ENCODE measurements at regions not wholly inside any gene's neighbourhood (a gene's known extent, or its start where the extent isn't known, plus 50 kb on each side); places are given as distances from the start of the nearest gene placed in this dataset.

GRCh38 chr9:108019821-108020220 lies 530.3 kb upstream of the KLF4 start:
- Histone ChIP-seq H3K36me3 (no peaks in the 10 kb centered on the region), H3K4me3 (no peak overlapping the region), H3K27me3 (no peaks in the 10 kb centered on the region), H3K4me1 (no peaks in the 10 kb centered on the region), H3K27ac (no peak overlapping the region), H3K9me3 (no peaks in the 10 kb centered on the region)
- DNase-seq (ENCODE audit: low spot score) = no peak
- no peak for TF ChIP-seq CTCF (IDR thresholded peaks at IDR 0.05)

GRCh38 chr9:108017671-108018070 lies 528.1 kb upstream of the KLF4 start:
- DNase-seq (ENCODE audit: low spot score) = no peak
- no peak for TF ChIP-seq CTCF (IDR thresholded peaks at IDR 0.05)

GRCh38 chr9:108016446-108016845 lies 526.9 kb upstream of the KLF4 start:
- TF ChIP-seq CTCF (IDR thresholded peaks at IDR 0.05) = no peak

More at GRCh38 chr9:108017671-108018070, 528.1 kb upstream of the KLF4 start:
- Histone ChIP-seq H3K27ac (no peak overlapping the region), H3K36me3 (no peaks in the 10 kb centered on the region), H3K4me3 (no peak overlapping the region), H3K4me1 (no peaks in the 10 kb centered on the region), H3K27me3 (no peaks in the 10 kb centered on the region), H3K9me3 (no peaks in the 10 kb centered on the region)

GRCh38 chr9:108015690-108016089 lies 526.1 kb upstream of the KLF4 start:
- no peak for TF ChIP-seq CTCF (IDR thresholded peaks at IDR 0.05)

More at GRCh38 chr9:108016446-108016845, 526.9 kb upstream of the KLF4 start:
- no peaks in the 10 kb centered on the region for H3K27me3 ChIP-seq
- H3K27ac ChIP-seq = no peak overlapping the region
- no peak for DNase-seq (ENCODE audit: low spot score)
- H3K36me3 ChIP-seq = no peaks in the 10 kb centered on the region
- H3K9me3 ChIP-seq = no peaks in the 10 kb centered on the region
- H3K4me1 ChIP-seq = no peaks in the 10 kb centered on the region
- H3K4me3 ChIP-seq = no peak overlapping the region

GRCh38 chr9:108014353-108014752 lies 524.8 kb upstream of the KLF4 start:
- DNase-seq (ENCODE audit: low spot score) = no peak

More at GRCh38 chr9:108015690-108016089, 526.1 kb upstream of the KLF4 start:
- Histone ChIP-seq H3K9me3 (no peaks in the 10 kb centered on the region), H3K4me1 (no peaks in the 10 kb centered on the region), H3K4me3 (no peak overlapping the region), H3K27ac (no peak overlapping the region), H3K36me3 (no peaks in the 10 kb centered on the region), H3K27me3 (no peaks in the 10 kb centered on the region)
- DNase-seq (ENCODE audit: low spot score) = no peak

More at GRCh38 chr9:108014353-108014752, 524.8 kb upstream of the KLF4 start:
- Histone ChIP-seq H3K9me3 (no peaks in the 10 kb centered on the region), H3K4me1 (no peaks in the 10 kb centered on the region), H3K27ac (no peak overlapping the region), H3K4me3 (no peak overlapping the region), H3K27me3 (no peaks in the 10 kb centered on the region), H3K36me3 (no peaks in the 10 kb centered on the region)
- no peak for TF ChIP-seq CTCF (IDR thresholded peaks at IDR 0.05)
